ENCODE measurements at regions not wholly inside any gene's neighbourhood (a gene's known extent, or its start where the extent isn't known, plus 50 kb on each side); places are given as distances from the start of the nearest gene placed in this dataset.

DNA sequence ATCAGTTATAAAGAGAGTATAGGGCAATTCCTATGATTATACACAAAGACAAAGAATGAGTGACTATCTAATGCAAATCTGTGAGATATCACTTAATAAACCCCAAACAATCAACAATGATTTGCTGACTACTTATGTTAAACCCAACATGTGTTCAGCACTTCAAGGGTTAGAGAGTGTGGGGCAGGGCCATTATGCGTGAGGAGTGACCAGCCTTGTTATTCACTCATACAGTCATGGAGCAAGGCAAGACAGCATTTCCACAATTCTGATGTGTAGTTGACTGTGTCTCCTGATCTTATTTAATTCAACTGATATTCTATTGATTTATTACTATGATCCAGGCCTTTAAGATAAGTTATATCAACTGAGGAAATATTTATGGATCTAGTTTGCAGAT is 251.7 kb downstream of the CYRIA start:
- Histone ChIP-seq H3K36me3 (ENCODE audit: control insufficient read depth in 4 of 4, insufficient read depth in 4 of 4, low read length in 3 of 4) (peaks cover 0 to 4% (median under 1%) of the 10 kb centered on the region in 4 experiments), H3K27me3 (replicated peaks in 2 of 5; ENCODE audit: control insufficient read depth in 4 of 5, insufficient read depth in 5 of 5, low read length in 4 of 5) (no peaks in the 10 kb centered on the region), H3K4me1 (ENCODE audit: control extremely low read depth in 1 of 4, control insufficient read depth in 4 of 4, insufficient read depth in 4 of 4, low read length in 3 of 4) (peaks cover 19 to 31% (median 20%) of the 10 kb centered on the region in 4 experiments), H3K4me3 (ENCODE audit: control insufficient read depth in 1 of 7, extremely low read depth in 1 of 7, insufficient read depth in 4 of 7, low read depth in 2 of 7, low read length in 6 of 7) (no peak overlapping the region), H3K9me3 (ENCODE audit: control extremely low read depth in 1 of 5, control insufficient read depth in 4 of 5, insufficient read depth in 2 of 5, low read depth in 1 of 5, low read length in 4 of 5) (peaks cover 0 to 4% (median 0%) of the 10 kb centered on the region in 5 experiments), H3K27ac (ENCODE audit: insufficient read depth in 1 of 2, low read depth in 1 of 2, low read length in 2 of 2, poor library complexity in 1 of 2, severe bottlenecking in 2 of 2) (peak overlapping the region; percentile 51 to 83)
- ChIA-PET POLR2A (interaction anchor here (1.3 to 3.5 kb wide), 6 partner anchors 11 to 87 kb away, joined by 3 to 34 read pairs (median 10); no protein-coding TSS in a partner anchor), CTCF (interaction anchor here (1.0 to 7.0 kb wide), 7 partner anchors 11 to 472 kb away, joined by 3 to 30 read pairs (median 6); no protein-coding TSS in a partner anchor)
- DNase-seq, result peak in 1 of 3 donors; percentile 48
- WGBS (ENCODE audit: insufficient coverage), result no CpG with 5 or more reads among the region's 1 CpG

DNA sequence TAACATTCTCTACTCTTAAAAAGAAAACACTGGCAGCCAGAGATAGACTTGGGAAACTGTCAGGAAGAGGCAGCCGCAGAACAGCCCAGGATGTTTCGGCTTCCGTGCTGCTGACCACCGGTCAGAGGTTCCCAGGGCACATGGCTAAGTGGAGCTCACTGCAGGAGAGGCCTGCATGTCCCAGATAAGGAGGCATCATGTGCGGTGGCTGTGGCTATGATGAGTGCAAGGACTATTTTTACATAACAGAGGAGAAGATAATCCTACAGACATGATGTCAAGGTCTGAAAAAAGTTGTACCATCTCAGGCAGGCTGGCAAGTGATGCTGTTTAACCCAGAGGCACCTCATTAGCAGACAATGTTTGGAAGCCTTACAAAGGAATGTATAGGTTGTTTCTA is 252.3 kb downstream of the CYRIA start:
- peaks cover 0 to 4% (median under 1%) of the 10 kb centered on the region in 4 experiments for H3K36me3 ChIP-seq (ENCODE audit: control insufficient read depth in 4 of 4, insufficient read depth in 4 of 4, low read length in 3 of 4)
- peaks cover 19 to 31% (median 20%) of the 10 kb centered on the region in 4 experiments for H3K4me1 ChIP-seq (ENCODE audit: control extremely low read depth in 1 of 4, control insufficient read depth in 4 of 4, insufficient read depth in 4 of 4, low read length in 3 of 4)
- ChIA-PET POLR2A (interaction anchor here (1.0 to 3.5 kb wide), 10 partner anchors 12 to 471 kb away, joined by 3 to 34 read pairs (median 6); no protein-coding TSS in a partner anchor), CTCF (interaction anchor here (0.9 to 7.0 kb wide), 13 partner anchors 12 to 471 kb away, joined by 3 to 30 read pairs (median 4); no protein-coding TSS in a partner anchor)
- peak overlapping the region; percentile 51 to 83 for H3K27ac ChIP-seq (ENCODE audit: insufficient read depth in 1 of 2, low read depth in 1 of 2, low read length in 2 of 2, poor library complexity in 1 of 2, severe bottlenecking in 2 of 2)
- no peaks in the 10 kb centered on the region for H3K27me3 ChIP-seq (replicated peaks in 2 of 5; ENCODE audit: control insufficient read depth in 4 of 5, insufficient read depth in 5 of 5, low read length in 4 of 5)
- peaks cover 0 to 4% (median 0%) of the 10 kb centered on the region in 5 experiments for H3K9me3 ChIP-seq (ENCODE audit: control extremely low read depth in 1 of 5, control insufficient read depth in 4 of 5, insufficient read depth in 2 of 5, low read depth in 1 of 5, low read length in 4 of 5)
- H3K4me3 ChIP-seq (ENCODE audit: control insufficient read depth in 1 of 7, extremely low read depth in 1 of 7, insufficient read depth in 4 of 7, low read depth in 2 of 7, low read length in 6 of 7), result peak overlapping the region in 1 of 7 experiments; percentile 24
- DNase-seq, result peak; percentile 88 to 97 (median 94)
- 0% methylated on average over 5 of the region's 5 CpGs for WGBS (ENCODE audit: insufficient coverage)

DNA sequence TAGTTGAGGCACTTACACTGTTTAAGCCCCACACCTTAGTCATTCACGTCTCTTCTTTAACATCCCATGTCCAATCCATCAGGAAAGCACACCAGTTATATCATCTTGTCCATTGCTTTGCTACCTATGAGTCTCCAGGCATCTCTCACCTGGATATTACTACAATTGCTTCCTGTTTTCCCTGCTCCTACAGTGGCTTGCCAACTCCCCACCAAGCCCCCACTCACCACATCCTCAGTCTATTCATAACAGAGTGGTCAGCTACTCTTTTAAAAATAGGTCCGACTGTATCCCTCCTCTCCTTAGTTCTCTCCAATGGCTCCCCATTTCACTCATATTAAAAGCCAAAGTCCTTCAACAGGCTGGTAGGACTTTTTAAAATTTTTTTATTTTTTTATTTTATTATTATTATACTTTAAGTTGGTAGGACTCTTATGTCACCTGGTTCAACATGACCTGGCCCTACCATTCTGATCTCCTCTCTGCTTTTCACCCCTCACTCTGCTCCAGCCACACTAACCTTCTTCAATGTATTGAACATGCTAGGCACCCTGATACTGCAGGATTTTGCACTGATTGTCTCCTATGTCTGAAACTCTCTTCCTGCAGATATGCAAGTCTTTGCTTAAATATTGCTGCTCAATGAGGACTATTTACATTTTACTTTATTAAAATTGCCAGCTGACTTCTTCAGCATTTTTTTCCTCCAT is 253.2 kb downstream of the CYRIA start:
- H3K27me3 ChIP-seq (replicated peaks in 2 of 5; ENCODE audit: control insufficient read depth in 4 of 5, insufficient read depth in 5 of 5, low read length in 4 of 5), result no peaks in the 10 kb centered on the region
- peaks cover 19 to 31% (median 20%) of the 10 kb centered on the region in 4 experiments for H3K4me1 ChIP-seq (ENCODE audit: control extremely low read depth in 1 of 4, control insufficient read depth in 4 of 4, insufficient read depth in 4 of 4, low read length in 3 of 4)
- H3K4me3 ChIP-seq (ENCODE audit: control insufficient read depth in 1 of 7, extremely low read depth in 1 of 7, insufficient read depth in 4 of 7, low read depth in 2 of 7, low read length in 6 of 7), result peak overlapping the region in 1 of 7 experiments; percentile 10
- DNase-seq, result peak in 1 of 3 donors; percentile 22
- POLR2A ChIA-PET, result interaction anchor here (1.0 to 3.5 kb wide), 10 partner anchors 11 to 471 kb away, joined by 3 to 34 read pairs (median 6); no protein-coding TSS in a partner anchor
- H3K36me3 ChIP-seq (ENCODE audit: control insufficient read depth in 4 of 4, insufficient read depth in 4 of 4, low read length in 3 of 4), result peaks cover 0 to 4% (median 0%) of the 10 kb centered on the region in 4 experiments
- CTCF ChIA-PET, result interaction anchor here (1.0 to 7.0 kb wide), 9 partner anchors 11 to 130 kb away, joined by 3 to 30 read pairs (median 6); no protein-coding TSS in a partner anchor
- WGBS (ENCODE audit: insufficient coverage), result 100% methylated on average over 1 of the region's 2 CpGs
- peaks cover 0 to 4% (median 0%) of the 10 kb centered on the region in 5 experiments for H3K9me3 ChIP-seq (ENCODE audit: control extremely low read depth in 1 of 5, control insufficient read depth in 4 of 5, insufficient read depth in 2 of 5, low read depth in 1 of 5, low read length in 4 of 5)
- peak overlapping the region; percentile 51 to 83 for H3K27ac ChIP-seq (ENCODE audit: insufficient read depth in 1 of 2, low read depth in 1 of 2, low read length in 2 of 2, poor library complexity in 1 of 2, severe bottlenecking in 2 of 2)

DNA sequence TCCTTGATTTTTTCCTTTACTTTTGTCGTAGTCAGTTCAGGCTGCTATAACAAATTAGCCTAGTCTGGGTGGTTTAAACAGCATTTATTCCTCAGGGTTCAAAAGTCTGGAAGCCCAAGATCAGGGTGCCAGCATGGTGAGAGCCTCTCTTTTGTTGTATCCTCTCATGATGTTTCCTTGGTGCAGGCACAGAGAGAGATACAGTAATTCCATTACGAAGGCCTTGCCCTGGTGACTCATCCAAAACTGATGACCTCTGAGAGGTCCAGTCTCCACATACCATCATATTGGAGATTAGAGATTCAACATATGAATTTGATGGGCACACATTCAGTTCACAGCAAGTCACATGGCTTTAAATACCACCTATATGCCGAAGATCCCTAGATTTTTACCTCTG is 253.8 kb downstream of the CYRIA start:
- Histone ChIP-seq H3K27ac (ENCODE audit: insufficient read depth in 1 of 2, low read depth in 1 of 2, low read length in 2 of 2, poor library complexity in 1 of 2, severe bottlenecking in 2 of 2) (peak overlapping the region in 1 of 2 experiments; percentile 44), H3K36me3 (ENCODE audit: control insufficient read depth in 4 of 4, insufficient read depth in 4 of 4, low read length in 3 of 4) (no peaks in the 10 kb centered on the region), H3K4me1 (ENCODE audit: control extremely low read depth in 1 of 4, control insufficient read depth in 4 of 4, insufficient read depth in 4 of 4, low read length in 3 of 4) (peaks cover 19 to 31% (median 22%) of the 10 kb centered on the region in 4 experiments), H3K9me3 (ENCODE audit: control extremely low read depth in 1 of 5, control insufficient read depth in 4 of 5, insufficient read depth in 2 of 5, low read depth in 1 of 5, low read length in 4 of 5) (peaks cover 0 to 4% (median 0%) of the 10 kb centered on the region in 5 experiments), H3K27me3 (replicated peaks in 2 of 5; ENCODE audit: control insufficient read depth in 4 of 5, insufficient read depth in 5 of 5, low read length in 4 of 5) (no peaks in the 10 kb centered on the region), H3K4me3 (ENCODE audit: control insufficient read depth in 1 of 7, extremely low read depth in 1 of 7, insufficient read depth in 4 of 7, low read depth in 2 of 7, low read length in 6 of 7) (no peak overlapping the region)
- 100% methylated on average over 3 of the region's 3 CpGs for WGBS (ENCODE audit: insufficient coverage)
- DNase-seq, result no peak
- ChIA-PET POLR2A (interaction anchor here (2.2 to 3.5 kb wide), 2 partner anchors 27 to 71 kb away, joined by 12 to 34 read pairs; no protein-coding TSS in a partner anchor), CTCF (interaction anchor here (1.8 kb wide), 1 partner anchor 10 kb away, joined by 16 read pairs; no protein-coding TSS in a partner anchor)

DNA sequence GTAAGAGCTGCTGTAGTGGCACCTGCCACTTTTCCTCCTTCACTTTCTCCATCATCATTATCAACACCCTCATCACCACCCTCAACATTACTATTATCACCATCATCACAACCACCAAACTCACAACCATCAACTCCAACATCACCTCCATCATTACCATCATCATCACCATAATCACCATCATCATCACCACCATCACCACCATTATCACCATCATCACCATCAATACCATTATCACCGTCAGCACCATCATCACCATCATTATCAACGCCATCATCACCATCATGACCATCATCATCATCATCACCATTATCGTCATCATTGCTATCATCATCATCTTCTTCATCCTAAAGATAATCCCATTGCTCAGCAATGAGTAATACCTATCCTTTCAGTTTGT is 255.8 kb downstream of the CYRIA start:
- H3K9me3 ChIP-seq (ENCODE audit: control extremely low read depth in 1 of 5, control insufficient read depth in 4 of 5, insufficient read depth in 2 of 5, low read depth in 1 of 5, low read length in 4 of 5), result no peaks in the 10 kb centered on the region
- CTCF ChIA-PET, result interaction anchor here (0.9 to 4.7 kb wide), 3 partner anchors 8 to 72 kb away, joined by 3 to 26 read pairs (median 4); no protein-coding TSS in a partner anchor
- H3K36me3 ChIP-seq (ENCODE audit: control insufficient read depth in 4 of 4, insufficient read depth in 4 of 4, low read length in 3 of 4), result no peaks in the 10 kb centered on the region
- no peak overlapping the region for H3K4me3 ChIP-seq (ENCODE audit: control insufficient read depth in 1 of 7, extremely low read depth in 1 of 7, insufficient read depth in 4 of 7, low read depth in 2 of 7, low read length in 6 of 7)
- no peak overlapping the region for H3K27ac ChIP-seq (ENCODE audit: insufficient read depth in 1 of 2, low read depth in 1 of 2, low read length in 2 of 2, poor library complexity in 1 of 2, severe bottlenecking in 2 of 2)
- DNase-seq, result no peak
- H3K27me3 ChIP-seq (replicated peaks in 2 of 5; ENCODE audit: control insufficient read depth in 4 of 5, insufficient read depth in 5 of 5, low read length in 4 of 5), result no peaks in the 10 kb centered on the region
- 100% methylated on average over 3 of the region's 3 CpGs for WGBS (ENCODE audit: insufficient coverage)
- H3K4me1 ChIP-seq (ENCODE audit: control extremely low read depth in 1 of 4, control insufficient read depth in 4 of 4, insufficient read depth in 4 of 4, low read length in 3 of 4), result peaks cover 19 to 31% (median 22%) of the 10 kb centered on the region in 4 experiments
- POLR2A ChIA-PET, result no interaction called here

DNA sequence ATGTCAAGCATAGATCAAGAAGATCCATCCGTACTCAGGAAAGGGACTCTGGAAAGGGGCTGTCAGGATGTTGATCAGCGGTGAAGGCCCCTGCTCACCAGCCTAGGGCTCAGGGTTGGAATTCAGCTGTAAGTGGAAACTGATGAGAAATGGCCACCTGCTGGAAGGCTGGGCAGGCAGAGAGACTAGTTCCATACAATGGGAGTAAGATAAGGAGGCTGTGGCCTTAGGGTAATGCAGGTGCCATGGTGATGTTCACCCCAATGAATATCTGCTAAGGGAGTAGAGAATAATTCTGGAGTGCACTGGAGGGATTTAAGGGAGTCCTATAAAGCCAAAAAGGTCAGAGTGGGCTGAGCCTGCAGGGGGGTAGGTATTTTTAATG is 256.6 kb downstream of the CYRIA start:
- Histone ChIP-seq H3K4me1 (ENCODE audit: control extremely low read depth in 1 of 4, control insufficient read depth in 4 of 4, insufficient read depth in 4 of 4, low read length in 3 of 4) (peaks cover 18 to 29% (median 20%) of the 10 kb centered on the region in 4 experiments), H3K27me3 (replicated peaks in 2 of 5; ENCODE audit: control insufficient read depth in 4 of 5, insufficient read depth in 5 of 5, low read length in 4 of 5) (no peaks in the 10 kb centered on the region), H3K4me3 (ENCODE audit: control insufficient read depth in 1 of 7, extremely low read depth in 1 of 7, insufficient read depth in 4 of 7, low read depth in 2 of 7, low read length in 6 of 7) (no peak overlapping the region), H3K27ac (ENCODE audit: insufficient read depth in 1 of 2, low read depth in 1 of 2, low read length in 2 of 2, poor library complexity in 1 of 2, severe bottlenecking in 2 of 2) (no peak overlapping the region), H3K9me3 (ENCODE audit: control extremely low read depth in 1 of 5, control insufficient read depth in 4 of 5, insufficient read depth in 2 of 5, low read depth in 1 of 5, low read length in 4 of 5) (no peaks in the 10 kb centered on the region), H3K36me3 (ENCODE audit: control insufficient read depth in 4 of 4, insufficient read depth in 4 of 4, low read length in 3 of 4) (peaks cover 0 to 2% (median 0%) of the 10 kb centered on the region in 4 experiments)
- CTCF ChIA-PET, result interaction anchor here (1.1 to 4.7 kb wide), 2 partner anchors 10 to 16 kb away, joined by 3 to 26 read pairs; no protein-coding TSS in a partner anchor
- 100% methylated on average over 2 of the region's 2 CpGs for WGBS (ENCODE audit: insufficient coverage)
- POLR2A ChIA-PET, result no interaction called here
- DNase-seq, result no peak

All from common myeloid progenitor, CD34-positive (primary cell).